ENCODE measurements at regions not wholly inside any gene's neighbourhood (a gene's known extent, or its start where the extent isn't known, plus 50 kb on each side); places are given as distances from the start of the nearest gene placed in this dataset.

DNA sequence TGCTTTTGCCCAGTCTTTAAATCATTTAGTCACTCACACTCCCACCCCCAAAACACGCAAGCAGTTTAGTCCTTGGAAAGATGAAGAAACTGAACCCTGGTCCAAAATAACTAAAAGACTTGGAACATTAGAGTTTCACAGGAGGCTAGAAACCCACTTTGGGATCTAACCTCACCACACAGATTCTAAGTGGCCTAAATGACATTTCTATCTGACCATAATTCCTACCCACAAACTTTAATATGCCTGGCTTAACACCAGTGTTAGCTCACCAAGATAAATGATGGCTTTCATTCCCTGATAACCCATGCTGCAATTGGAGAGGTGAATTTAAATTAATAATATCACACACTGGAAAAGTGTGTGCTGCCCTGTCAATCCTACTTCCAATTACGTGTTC, 295.3 kb upstream of the UBE2E2 start:
- TF ChIP-seq CTCF (IDR thresholded peaks at IDR 0.05) (no peak), POLR2A (IDR thresholded peaks at IDR 0.05) (no peak)
